H1 (cell line): ENCODE measurements at regions not wholly inside any gene's neighbourhood (a gene's known extent, or its start where the extent isn't known, plus 50 kb on each side); places are given as distances from the start of the nearest gene placed in this dataset.

Experiments
- ATF2 ChIP-seq: IDR thresholded peaks from 2 replicates; pipeline ENCODE4 v1.6.1; 2012; ENCODE audit warnings: low read length, inconsistent platforms
- BCL11A ChIP-seq, 2 experiments: IDR thresholded peaks; one replicate each; pipeline ENCODE4 v1.6.1; 2011; ENCODE audit warnings: low read depth in 2 of 2, low read length in 2 of 2, mild to moderate bottlenecking in 2 of 2
- CTCF ChIP-seq, 3 experiments: IDR thresholded peaks; 1 replicate in 2 of 3; 2 replicates in 1 of 3; pipeline versions ENCODE4 v1.5.1 to v1.6.1; 2011; ENCODE audit warnings: low read length in 3 of 3, mild to moderate bottlenecking in 3 of 3, inconsistent platforms in 2 of 3, low read depth in 1 of 3, moderate library complexity in 1 of 3; ENCODE audit not compliant: insufficient read depth in 1 of 3; ENCODE audit errors: control extremely low read depth in 1 of 3
- EZH2 ChIP-seq: fragments of 200-600 bp; sonication (generic); IDR thresholded peaks from 2 replicates; pipeline ENCODE4 v1.7.1; 2012; ENCODE audit warnings: low read depth, mild to moderate bottlenecking, moderate library complexity, low read length, inconsistent platforms; ENCODE audit not compliant: severe bottlenecking
- GABPA ChIP-seq: IDR thresholded peaks from 2 replicates; pipeline ENCODE4 v1.6.1; 2011; ENCODE audit warnings: mild to moderate bottlenecking, low read length, moderate library complexity, borderline replicate concordance; ENCODE audit not compliant: insufficient read depth
- KDM5A ChIP-seq: fragments of 200-600 bp; IDR thresholded peaks from 2 replicates; pipeline ENCODE4 v1.7.1; 2012; ENCODE audit warnings: mild to moderate bottlenecking, low read length, inconsistent platforms, mixed read lengths
- POLR2A ChIP-seq, 2 experiments: IDR thresholded peaks; 1 replicate in 1 of 2; 2 replicates in 1 of 2; pipeline ENCODE4 v1.6.1; 2011; ENCODE audit warnings: low read depth in 2 of 2, low read length in 2 of 2, mild to moderate bottlenecking in 2 of 2; ENCODE audit errors: control extremely low read depth in 1 of 2
- POLR2AphosphoS5 ChIP-seq: IDR thresholded peaks from 2 replicates; pipeline ENCODE4 v1.6.1; 2011; ENCODE audit warnings: low read depth, low read length
- RAD21 ChIP-seq, 2 experiments: IDR thresholded peaks in 1 of 2; conservative IDR thresholded peaks in 1 of 2; 2 replicates each; pipeline ENCODE4 v1.6.1; 2011; ENCODE audit warnings: low read depth in 2 of 2, low read length in 2 of 2, improper control_type of control experiment in 1 of 2, inconsistent platforms in 1 of 2, mild to moderate bottlenecking in 1 of 2, moderate library complexity in 1 of 2
- RNF2 ChIP-seq: fragments of 200-900, 300-1000 bp; sonication (generic); IDR thresholded peaks from 2 replicates; pipeline ENCODE4 v1.7.1; 2016; ENCODE audit warnings: borderline replicate concordance, low read depth, mild to moderate bottlenecking, antibody characterized with exemption, low read length; ENCODE audit not compliant: poor library complexity, severe bottlenecking; ENCODE audit errors: missing control alignments
- SIX5 ChIP-seq: IDR thresholded peaks from 2 replicates; pipeline ENCODE4 v1.6.1; 2011; ENCODE audit warnings: mild to moderate bottlenecking, low read depth, low read length
- SP2 ChIP-seq: IDR thresholded peaks from 2 replicates; pipeline ENCODE4 v1.6.1; 2012; ENCODE audit warnings: mild to moderate bottlenecking, low read length, inconsistent platforms
- TAF1 ChIP-seq: IDR thresholded peaks from 2 replicates; pipeline ENCODE4 v1.6.1; 2011; ENCODE audit warnings: mild to moderate bottlenecking, low read depth, low read length
- TF ChIP-seq, protein P1 (sequence below): IDR thresholded peaks from 2 replicates; pipeline ENCODE4 v1.6.1; 2012; ENCODE audit warnings: inconsistent platforms

DNA sequence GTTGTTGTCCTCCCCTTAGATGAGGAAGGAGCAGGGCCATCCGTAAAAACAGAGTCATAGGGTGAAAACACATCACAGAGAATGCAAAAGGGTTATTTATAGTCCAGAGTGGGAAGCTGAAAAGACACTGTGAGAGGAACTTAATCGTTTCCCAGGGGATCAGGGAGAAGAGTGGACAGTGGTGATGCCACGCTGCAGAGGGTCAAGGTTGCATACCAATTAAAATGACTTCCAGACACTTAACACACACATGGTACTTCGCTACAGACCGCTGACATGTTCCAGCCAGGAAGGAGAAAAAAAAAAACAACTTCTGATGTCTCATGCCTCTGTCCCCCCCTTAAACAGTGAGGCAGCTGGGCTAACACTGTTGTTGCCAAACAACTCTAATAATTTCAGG lies 713.8 kb upstream of the RBFOX1 start:
- no peak for TF ChIP-seq CTCF (IDR thresholded peaks at IDR 0.05; ENCODE audit: control extremely low read depth in 1 of 3, insufficient read depth in 1 of 3, low read depth in 1 of 3, low read length in 3 of 3)
- no peak for TF ChIP-seq SP2
- no peak for TF ChIP-seq POLR2AphosphoS5
- TF ChIP-seq BCL11A (IDR thresholded peaks at IDR 0.05; ENCODE audit: low read depth in 2 of 2, low read length in 2 of 2), result no peak
- no peak for TF ChIP-seq POLR2A (IDR thresholded peaks at IDR 0.05; ENCODE audit: control extremely low read depth in 1 of 2, low read depth in 2 of 2, low read length in 2 of 2)
- no peak for TF ChIP-seq SIX5
- TF ChIP-seq RAD21 (IDR thresholded peaks at IDR 0.05 in 1 of 2, conservative IDR thresholded peaks at IDR 0.05 in 1 of 2; ENCODE audit: low read depth in 2 of 2, low read length in 2 of 2), result no peak
- TF ChIP-seq EZH2, result no peak
- no peak for TF ChIP-seq RNF2
- no peak for TF ChIP-seq GABPA
- TF ChIP-seq ATF2, result no peak
- TF ChIP-seq KDM5A, result no peak
- TF ChIP-seq TAF1, result no peak
- TF ChIP-seq, protein P1, sequence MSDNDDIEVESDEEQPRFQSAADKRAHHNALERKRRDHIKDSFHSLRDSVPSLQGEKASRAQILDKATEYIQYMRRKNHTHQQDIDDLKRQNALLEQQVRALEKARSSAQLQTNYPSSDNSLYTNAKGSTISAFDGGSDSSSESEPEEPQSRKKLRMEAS, result no peak
